Left colon (tissue), 2 donors: ENCODE measurements at regions not wholly inside any gene's neighbourhood (a gene's known extent, or its start where the extent isn't known, plus 50 kb on each side); places are given as distances from the start of the nearest gene placed in this dataset.
A peak's percentile ranks its signal among the peaks of the same experiment; 100 is the strongest.
"Not testable (repeated sequence)": the region's sequence is repeated elsewhere in the genome, so short reads cannot be mapped to it uniquely, and the experiment has no call there.

Experiments
- ATAC-seq: fragments of 200-7000 bp; cut with Tn5 transposase; one replicate; pipeline ENCODE4 v1.9.1; 2020; ENCODE audit warnings: mild to moderate bottlenecking, moderate library complexity
- DNase-seq, 2 donors: peaks; one replicate each; pipeline ENCODE4 v3.0.0-alpha.2; 2020
- intact Hi-C, 2 donors: fragments of 100-400 bp; cut with DNase I in 1 of 2; cut with micrococcal nuclease in 1 of 2; formaldehyde crosslinking; loops; one replicate each; pipeline versions ENCODE4 v1.11.2 to v1.14.0; 2022; cut with DNase I, micrococcal nuclease
- donor health status: DM: no; HTN: no; CAD: no.
- donor health status: DM: yes; HTN: yes; CAD: no.

DNA sequence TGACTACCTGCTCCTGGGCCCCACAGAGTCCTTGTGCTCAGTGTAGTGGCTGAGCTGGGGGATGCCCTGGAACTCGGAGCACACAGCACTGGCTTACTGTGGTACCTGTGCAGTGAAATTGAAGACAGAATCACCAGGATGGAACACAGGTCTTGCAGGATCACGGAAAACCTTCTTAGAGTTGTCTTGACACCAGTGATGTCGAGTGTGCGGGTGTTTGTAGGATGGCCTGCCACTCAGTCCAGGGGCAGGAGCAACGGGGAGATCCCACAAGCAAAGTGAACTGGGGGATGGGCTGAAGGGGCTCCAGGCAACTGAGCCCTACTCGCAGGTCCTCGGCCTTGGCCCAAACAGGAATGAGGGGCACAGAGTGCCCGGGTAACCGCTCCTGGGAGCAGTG lies 122.2 kb upstream of the SERF1A start:
- DNase-seq = peak; percentile 1
- ATAC-seq, intact Hi-C loops: not testable (repeated sequence)
